NT2/D1 (cell line): ENCODE measurements at regions not wholly inside any gene's neighbourhood (a gene's known extent, or its start where the extent isn't known, plus 50 kb on each side); places are given as distances from the start of the nearest gene placed in this dataset.
"Not testable (repeated sequence)": the region's sequence is repeated elsewhere in the genome, so short reads cannot be mapped to it uniquely, and the experiment has no call there.

Source experiments
- DNase-seq: peaks from one replicate; pipeline ENCODE4 v3.0.0-alpha.2; 2011; ENCODE audit warnings: low read depth, low spot score
- H3K27me3 ChIP-seq: 2 replicates; pipeline ENCODE4 v1.6.0; 2011; ENCODE audit warnings: mild to moderate bottlenecking; ENCODE audit not compliant: insufficient read length, insufficient read depth
- H3K36me3 ChIP-seq: 2 replicates; pipeline ENCODE4 v1.6.1; 2011; ENCODE audit warnings: mild to moderate bottlenecking, low read length, mixed read lengths; ENCODE audit not compliant: insufficient read depth, insufficient read length
- H3K4me1 ChIP-seq: 2 replicates; pipeline ENCODE4 v1.5.1; 2011; ENCODE audit not compliant: insufficient read depth, insufficient read length
- H3K4me3 ChIP-seq: 2 replicates; pipeline ENCODE4 v1.5.1; 2011; ENCODE audit warnings: low read depth; ENCODE audit not compliant: insufficient read length
- H3K9ac ChIP-seq: 2 replicates; pipeline ENCODE4 v1.6.0; 2011; ENCODE audit warnings: low read depth; ENCODE audit not compliant: insufficient read length
- H3K9me3 ChIP-seq: 2 replicates; pipeline ENCODE4 v1.5.1; 2011; ENCODE audit warnings: mild to moderate bottlenecking, low read length; ENCODE audit not compliant: insufficient read depth
- SUZ12 ChIP-seq: IDR thresholded peaks from 2 replicates; pipeline ENCODE4 v1.6.1; 2011; ENCODE audit not compliant: insufficient read length, insufficient read depth; ENCODE audit errors: extremely low read depth
- YY1 ChIP-seq: IDR thresholded peaks from 2 replicates; pipeline ENCODE4 v1.6.1; 2011; ENCODE audit not compliant: insufficient read length, insufficient read depth
- ZNF274 ChIP-seq: IDR thresholded peaks from 2 replicates; pipeline ENCODE4 v1.6.1; 2011; ENCODE audit warnings: mild to moderate bottlenecking, low read depth, low read length

DNA sequence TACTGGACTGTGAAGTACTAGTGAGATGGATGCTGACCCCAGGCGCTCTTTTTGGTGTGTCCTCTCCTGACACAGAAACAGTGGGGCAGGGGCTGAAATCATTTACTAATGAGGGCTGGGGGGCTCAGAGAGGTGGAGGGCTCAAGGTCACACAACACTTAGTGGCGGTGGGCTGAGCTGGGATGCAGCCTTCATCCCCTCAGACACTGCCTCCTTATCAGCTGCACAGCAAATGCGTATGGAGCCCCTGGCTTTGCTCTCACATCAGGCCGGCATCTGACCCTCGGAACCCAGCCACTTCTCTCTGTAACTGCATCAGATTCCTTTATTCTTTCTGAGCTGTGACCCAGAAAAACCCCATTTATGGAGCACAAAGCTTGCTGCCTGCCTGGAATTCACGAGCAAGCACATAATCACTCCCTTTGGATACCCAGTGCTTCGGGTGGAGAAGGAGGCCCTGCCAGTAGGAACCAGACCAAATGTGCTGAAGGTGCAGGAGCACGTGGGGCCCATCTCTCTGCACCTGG lies 736.6 kb downstream of the TBC1D22A start:
- H3K9me3 ChIP-seq, result peaks cover 11% of the 10 kb centered on the region; the same call in 1 of the 2 replicates
- no peaks in the 10 kb centered on the region for H3K4me1 ChIP-seq
- TF ChIP-seq ZNF274, result no peak
- no peak for TF ChIP-seq YY1
- no peak for TF ChIP-seq SUZ12
- no peaks in the 10 kb centered on the region for H3K36me3 ChIP-seq
- no peak overlapping the region for H3K9ac ChIP-seq
- no peak for DNase-seq
- no peaks in the 10 kb centered on the region for H3K27me3 ChIP-seq
- H3K4me3 ChIP-seq, result no peak overlapping the region

- no peak overlapping the region for H3K9ac ChIP-seq
- no peaks in the 10 kb centered on the region for H3K4me1 ChIP-seq
- peaks cover 11% of the 10 kb centered on the region; the same call in 1 of the 2 replicates for H3K9me3 ChIP-seq
- no peak overlapping the region for H3K4me3 ChIP-seq
- TF ChIP-seq SUZ12 (no peak), YY1 (no peak), ZNF274 (no peak)
- H3K36me3 ChIP-seq, result no peaks in the 10 kb centered on the region
- no peak for DNase-seq
- no peaks in the 10 kb centered on the region for H3K27me3 ChIP-seq
These were observed 735.2 kb downstream of the TBC1D22A start for GRCh38 chr22:47497666-47498065.

- DNase-seq, result no peak
- H3K4me3 ChIP-seq, result no peak overlapping the region
- no peaks in the 10 kb centered on the region for H3K4me1 ChIP-seq
- no peaks in the 10 kb centered on the region for H3K9me3 ChIP-seq
- H3K9ac ChIP-seq, result no peak overlapping the region
- no peak for TF ChIP-seq YY1
- TF ChIP-seq ZNF274, result no peak
- no peaks in the 10 kb centered on the region for H3K36me3 ChIP-seq
- no peaks in the 10 kb centered on the region for H3K27me3 ChIP-seq
These were observed 732.7 kb downstream of the TBC1D22A start for GRCh38 chr22:47495110-47495509.

DNA sequence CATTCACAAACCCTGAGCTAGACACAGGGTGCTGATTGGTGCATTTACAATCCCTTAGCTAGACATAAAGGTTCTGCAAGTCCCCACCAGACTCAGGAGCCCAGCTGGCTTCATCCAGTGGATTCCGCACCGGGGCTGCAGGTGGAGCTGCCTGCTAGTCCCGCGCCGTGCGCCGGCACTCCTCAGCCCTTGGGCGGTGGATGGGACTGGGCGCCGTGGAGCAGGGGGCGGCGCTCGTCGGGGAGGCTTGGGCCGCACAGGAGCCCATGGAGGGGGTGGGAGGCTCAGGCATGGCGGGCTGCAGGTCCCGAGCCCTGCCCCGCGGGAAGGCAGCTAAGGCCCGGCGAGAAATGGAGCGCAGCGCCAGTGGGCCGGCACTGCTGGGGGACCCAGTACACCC lies 725.7 kb downstream of the TBC1D22A start:
- DNase-seq, H3K4me1 ChIP-seq, H3K9me3 ChIP-seq, H3K4me3 ChIP-seq, H3K27me3 ChIP-seq, H3K9ac ChIP-seq, H3K36me3 ChIP-seq: not testable (repeated sequence)

DNA sequence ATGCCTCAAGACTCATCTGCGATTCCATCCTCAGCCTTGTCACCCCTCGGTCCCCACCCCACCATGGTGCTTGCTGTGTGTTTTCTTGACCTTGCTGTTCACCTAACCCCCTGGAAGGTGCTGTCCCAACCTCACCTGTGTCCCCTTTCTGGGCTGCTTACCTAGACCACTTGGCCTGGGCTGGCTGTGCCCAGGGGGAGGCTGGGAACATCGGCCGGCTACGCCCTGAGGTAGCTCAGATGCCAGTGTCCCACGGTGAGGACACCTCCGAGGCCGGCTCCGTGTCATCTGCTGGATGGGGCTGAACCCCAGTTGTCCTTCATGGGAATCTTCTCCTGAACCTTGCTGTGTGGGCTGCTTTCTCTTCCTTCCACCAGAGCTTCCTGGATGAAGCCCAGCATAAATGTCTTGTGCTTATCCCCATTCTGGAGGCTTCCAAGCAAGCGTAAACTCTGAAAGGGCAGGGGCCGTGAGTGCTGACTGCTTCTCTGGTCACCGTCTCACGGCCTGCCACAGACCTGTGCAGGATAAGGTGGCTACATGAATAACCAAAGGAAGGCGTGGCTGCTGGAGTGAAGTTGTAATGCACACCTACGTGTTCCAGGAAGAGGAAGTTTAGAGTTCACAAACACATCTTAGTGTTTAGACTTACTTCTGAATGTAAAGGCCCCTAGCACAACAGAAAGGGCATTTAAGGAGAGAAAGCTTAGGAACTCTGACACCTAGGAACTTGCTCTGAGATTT lies 724.3 kb downstream of the TBC1D22A start:
- no peak overlapping the region for H3K9ac ChIP-seq
- no peaks in the 10 kb centered on the region for H3K9me3 ChIP-seq
- no peaks in the 10 kb centered on the region for H3K36me3 ChIP-seq
- DNase-seq, result no peak
- no peaks in the 10 kb centered on the region for H3K4me1 ChIP-seq
- no peak for TF ChIP-seq SUZ12
- H3K27me3 ChIP-seq, result no peaks in the 10 kb centered on the region
- no peak overlapping the region for H3K4me3 ChIP-seq

DNA sequence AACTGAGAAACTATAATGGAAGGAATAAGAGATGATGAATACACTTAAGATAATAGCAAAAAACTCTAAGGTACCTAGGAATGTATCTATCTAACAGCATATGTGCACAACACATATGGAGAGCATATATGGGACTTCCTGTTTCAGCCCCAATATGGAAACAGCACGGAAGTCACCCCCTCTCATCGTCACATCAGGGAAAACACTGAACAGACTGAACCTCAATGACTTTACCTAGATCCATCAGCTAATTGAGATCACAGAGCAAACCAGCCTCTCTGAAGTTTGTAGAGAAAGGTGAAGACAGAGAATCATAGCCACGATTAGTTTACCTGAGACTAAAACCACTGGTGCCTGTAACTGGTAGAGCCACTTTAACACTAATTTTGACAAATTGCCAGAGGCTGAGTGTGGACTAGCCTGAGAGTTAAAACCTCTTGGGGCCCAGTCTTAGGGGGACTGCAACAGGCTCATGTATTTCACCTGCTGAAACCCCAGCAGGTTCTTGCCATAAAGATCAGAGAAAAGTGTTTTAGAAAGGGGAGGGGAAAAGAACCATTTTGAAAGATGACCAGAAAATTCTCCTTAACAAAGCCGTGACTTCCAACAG lies 722.6 kb downstream of the TBC1D22A start:
- Histone ChIP-seq H3K4me1 (no peaks in the 10 kb centered on the region), H3K27me3 (no peaks in the 10 kb centered on the region), H3K9me3 (no peaks in the 10 kb centered on the region), H3K9ac (no peak overlapping the region), H3K4me3 (no peak overlapping the region), H3K36me3 (no peaks in the 10 kb centered on the region)
- no peak for DNase-seq
- no peak for TF ChIP-seq YY1
- no peak for TF ChIP-seq SUZ12
- no peak for TF ChIP-seq ZNF274

- H3K9me3 ChIP-seq, result no peaks in the 10 kb centered on the region
- H3K27me3 ChIP-seq, result no peaks in the 10 kb centered on the region
- TF ChIP-seq YY1, result no peak
- no peak for TF ChIP-seq ZNF274
- TF ChIP-seq SUZ12, result no peak
- no peak for DNase-seq
- no peak overlapping the region for H3K4me3 ChIP-seq
- no peaks in the 10 kb centered on the region for H3K4me1 ChIP-seq
- H3K36me3 ChIP-seq, result no peaks in the 10 kb centered on the region
- no peak overlapping the region for H3K9ac ChIP-seq
These were observed 713.8 kb downstream of the TBC1D22A start for GRCh38 chr22:47476231-47476630.

DNA sequence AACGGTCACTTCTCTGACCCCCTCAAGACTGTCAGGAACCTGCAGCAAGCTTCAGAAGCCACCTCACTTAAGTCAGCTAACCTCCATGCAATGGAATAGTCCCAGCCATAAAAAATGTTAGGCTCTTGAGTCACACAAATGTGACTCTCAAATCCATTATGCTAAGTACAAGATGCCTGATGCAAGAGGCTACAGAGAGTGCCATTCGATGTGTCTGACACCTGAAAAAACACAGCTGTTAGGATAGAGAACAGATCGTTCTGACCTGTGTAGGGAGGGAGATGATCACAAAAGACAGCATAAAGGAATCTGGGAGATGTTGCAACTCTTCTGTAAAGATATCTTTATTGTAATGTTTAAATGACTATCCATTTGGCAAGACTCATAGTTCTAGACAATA lies 712.4 kb downstream of the TBC1D22A start:
- no peak overlapping the region for H3K9ac ChIP-seq
- H3K9me3 ChIP-seq, result no peaks in the 10 kb centered on the region
- no peaks in the 10 kb centered on the region for H3K36me3 ChIP-seq
- TF ChIP-seq SUZ12, result no peak
- no peak for TF ChIP-seq ZNF274
- TF ChIP-seq YY1, result no peak
- no peak overlapping the region for H3K4me3 ChIP-seq
- H3K27me3 ChIP-seq, result no peaks in the 10 kb centered on the region
- no peak for DNase-seq
- H3K4me1 ChIP-seq, result no peaks in the 10 kb centered on the region
